ENCODE measurements at regions not wholly inside any gene's neighbourhood (a gene's known extent, or its start where the extent isn't known, plus 50 kb on each side); places are given as distances from the start of the nearest gene placed in this dataset.

DNA sequence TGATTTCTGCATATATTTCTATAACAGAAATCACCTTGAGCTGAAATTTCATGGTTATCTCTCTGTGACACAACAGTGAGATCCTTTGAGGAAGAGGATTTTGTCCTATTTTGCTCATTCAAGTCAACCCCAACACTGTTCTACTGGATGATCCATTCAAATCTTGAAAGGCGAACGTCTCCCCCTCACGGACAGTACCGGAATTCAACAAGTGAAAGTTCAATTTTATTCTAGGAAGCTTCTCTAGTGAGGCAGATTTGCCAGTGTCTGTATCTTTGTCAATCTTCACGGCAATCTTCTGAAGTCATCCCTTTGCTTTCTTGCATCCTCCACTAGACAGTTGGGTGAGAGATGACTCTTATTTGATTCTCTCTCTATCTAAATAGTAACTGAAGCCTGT, 91.7 kb upstream of the PDE7B start:
- TF ChIP-seq, protein P1, sequence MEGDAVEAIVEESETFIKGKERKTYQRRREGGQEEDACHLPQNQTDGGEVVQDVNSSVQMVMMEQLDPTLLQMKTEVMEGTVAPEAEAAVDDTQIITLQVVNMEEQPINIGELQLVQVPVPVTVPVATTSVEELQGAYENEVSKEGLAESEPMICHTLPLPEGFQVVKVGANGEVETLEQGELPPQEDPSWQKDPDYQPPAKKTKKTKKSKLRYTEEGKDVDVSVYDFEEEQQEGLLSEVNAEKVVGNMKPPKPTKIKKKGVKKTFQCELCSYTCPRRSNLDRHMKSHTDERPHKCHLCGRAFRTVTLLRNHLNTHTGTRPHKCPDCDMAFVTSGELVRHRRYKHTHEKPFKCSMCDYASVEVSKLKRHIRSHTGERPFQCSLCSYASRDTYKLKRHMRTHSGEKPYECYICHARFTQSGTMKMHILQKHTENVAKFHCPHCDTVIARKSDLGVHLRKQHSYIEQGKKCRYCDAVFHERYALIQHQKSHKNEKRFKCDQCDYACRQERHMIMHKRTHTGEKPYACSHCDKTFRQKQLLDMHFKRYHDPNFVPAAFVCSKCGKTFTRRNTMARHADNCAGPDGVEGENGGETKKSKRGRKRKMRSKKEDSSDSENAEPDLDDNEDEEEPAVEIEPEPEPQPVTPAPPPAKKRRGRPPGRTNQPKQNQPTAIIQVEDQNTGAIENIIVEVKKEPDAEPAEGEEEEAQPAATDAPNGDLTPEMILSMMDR (tag by site-specific recombination; IDR thresholded peaks at IDR 0.05) = no peak
- TF ChIP-seq ZNF140 (tag by site-specific recombination; IDR thresholded peaks at IDR 0.05) (no peak), ZNF521 (tag by site-specific recombination; IDR thresholded peaks at IDR 0.05) (no peak)

All from HEK293 (cell line).